Neutrophil (primary cell): ENCODE measurements at regions not wholly inside any gene's neighbourhood (a gene's known extent, or its start where the extent isn't known, plus 50 kb on each side); places are given as distances from the start of the nearest gene placed in this dataset.

ENCODE experiments used
- H3K27ac ChIP-seq: fragments of 200-600 bp; sonication (generic); 2 replicates; pipeline ENCODE4 v1.5.1; 2016; ENCODE audit warnings: mild to moderate bottlenecking, moderate library complexity
- H3K27me3 ChIP-seq: fragments of 200-600 bp; sonication (generic); 2 replicates; pipeline ENCODE4 v1.6.0; 2016; ENCODE audit warnings: mild to moderate bottlenecking
- H3K36me3 ChIP-seq: fragments of 200-600 bp; sonication (generic); 2 replicates; pipeline ENCODE4 v1.5.1; 2017
- H3K4me1 ChIP-seq, 2 experiments: fragments of 200-600 bp in 1 of 2; sonication (generic) in 1 of 2; 1 replicate in 1 of 2; 2 replicates in 1 of 2; pipeline versions ENCODE4 v1.5.1 to v1.6.1; 2013 to 2016; ENCODE audit warnings: low read depth in 1 of 2, low read length in 1 of 2, mild to moderate bottlenecking in 1 of 2, moderate library complexity in 1 of 2; ENCODE audit not compliant: control insufficient read depth in 1 of 2, insufficient read depth in 1 of 2
- H3K4me3 ChIP-seq, 2 experiments: fragments of 200-600 bp in 1 of 2; sonication (generic) in 1 of 2; 1 replicate in 1 of 2; 2 replicates in 1 of 2; pipeline ENCODE4 v1.5.1; 2013 to 2016; ENCODE audit warnings: low read depth in 1 of 2, low read length in 1 of 2, mild to moderate bottlenecking in 1 of 2, moderate library complexity in 1 of 2
- H3K9me3 ChIP-seq: fragments of 200-600 bp; sonication (generic); 2 replicates; pipeline ENCODE4 v1.5.1; 2016
- CTCF ChIP-seq: fragments of 200-600 bp; sonication (generic); IDR thresholded peaks from 2 replicates; pipeline ENCODE4 v1.5.1; 2016; ENCODE audit warnings: antibody characterized with exemption

GRCh38 chr5:66329078-66329477 lies 185.0 kb downstream of the SREK1 start:
- no peaks in the 10 kb centered on the region for H3K9me3 ChIP-seq
- TF ChIP-seq CTCF: no peak
- H3K4me1 ChIP-seq: no peaks in the 10 kb centered on the region
- H3K27me3 ChIP-seq: peaks cover 14% of the 10 kb centered on the region
- no peaks in the 10 kb centered on the region for H3K36me3 ChIP-seq
- H3K4me3 ChIP-seq: no peak overlapping the region
- H3K27ac ChIP-seq: no peak overlapping the region

DNA sequence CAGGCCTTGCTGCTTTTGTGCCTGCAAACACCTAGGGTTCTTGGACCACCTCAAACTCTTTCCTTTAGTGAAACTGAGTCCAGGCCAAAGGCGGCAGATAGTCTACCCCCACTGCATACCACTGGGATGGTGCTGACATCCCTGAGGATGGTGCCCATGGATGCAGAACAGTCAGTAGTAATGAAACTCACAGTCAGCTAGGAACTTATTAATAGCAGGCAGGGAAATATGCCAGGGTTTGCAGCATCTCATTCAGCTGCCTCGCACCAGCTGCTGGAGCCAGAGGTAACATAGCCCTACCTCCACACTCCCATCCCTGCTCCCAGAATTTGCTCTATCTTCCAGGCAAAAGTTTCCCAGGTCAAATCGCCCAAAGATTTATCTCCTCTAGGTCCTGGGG lies 189.1 kb downstream of the SREK1 start:
- no peak for TF ChIP-seq CTCF
- Histone ChIP-seq H3K27ac (no peak overlapping the region), H3K4me3 (no peak overlapping the region), H3K36me3 (no peaks in the 10 kb centered on the region), H3K4me1 (no peaks in the 10 kb centered on the region), H3K27me3 (peaks cover 37% of the 10 kb centered on the region), H3K9me3 (no peaks in the 10 kb centered on the region)

DNA sequence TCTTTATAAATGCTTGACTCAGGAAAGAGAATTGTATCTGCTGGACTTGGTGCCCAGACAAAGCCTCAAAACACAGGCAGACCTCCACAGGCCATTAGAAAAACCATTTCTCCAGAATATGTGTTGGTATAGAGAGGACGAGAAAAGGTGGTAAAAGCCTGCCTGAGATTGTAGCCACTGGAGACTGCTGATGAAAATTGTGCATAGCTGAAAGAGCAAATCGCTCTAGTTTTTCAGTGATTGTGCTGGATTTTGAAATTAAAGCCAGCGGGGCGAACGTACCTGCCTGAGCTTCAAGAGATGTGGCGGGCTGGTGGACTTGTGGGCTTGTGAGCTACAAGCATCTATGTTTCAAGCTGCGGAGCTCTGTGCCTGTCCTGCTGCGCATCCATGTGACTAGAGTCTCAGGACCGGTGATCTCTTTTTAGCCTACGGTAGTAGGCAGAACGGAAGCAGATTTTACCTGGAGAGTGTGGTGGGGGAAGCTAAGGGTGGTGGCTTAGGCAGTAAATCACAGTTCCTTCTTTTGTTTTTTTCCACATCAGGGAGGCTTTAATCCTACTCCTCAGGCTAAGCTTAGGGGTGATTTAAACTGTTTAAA lies 193.6 kb downstream of the SREK1 start:
- TF ChIP-seq CTCF: no peak
- peaks cover 45% of the 10 kb centered on the region for H3K27me3 ChIP-seq

DNA sequence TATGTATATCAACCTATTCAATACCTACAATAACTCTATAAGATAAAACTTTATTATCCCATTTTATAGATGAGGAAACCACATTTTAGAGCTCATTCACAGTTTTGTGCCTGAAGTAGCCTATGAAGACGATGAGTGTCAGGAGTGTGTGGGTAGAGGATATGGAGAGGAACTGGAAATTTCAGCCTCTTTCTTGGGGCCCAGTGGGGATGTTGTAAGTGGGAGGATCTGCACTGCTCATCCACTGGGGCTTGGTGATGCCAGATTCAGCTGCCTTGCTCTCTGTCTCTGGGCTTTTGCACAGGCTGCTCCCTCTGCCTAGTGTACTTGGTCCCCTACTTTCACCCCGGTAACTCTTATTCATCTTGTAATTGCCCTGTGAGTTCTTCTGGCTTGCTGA lies 194.7 kb downstream of the SREK1 start:
- Histone ChIP-seq H3K36me3 (no peaks in the 10 kb centered on the region), H3K27ac (no peak overlapping the region), H3K4me3 (no peak overlapping the region), H3K9me3 (no peaks in the 10 kb centered on the region), H3K27me3 (peaks cover 37% of the 10 kb centered on the region), H3K4me1 (peaks cover 0 to 4% of the 10 kb centered on the region in 2 experiments)
- no peak for TF ChIP-seq CTCF

More for the DNA sequence above, 193.6 kb downstream of the SREK1 start:
- Histone ChIP-seq H3K9me3 (no peaks in the 10 kb centered on the region), H3K36me3 (no peaks in the 10 kb centered on the region), H3K27ac (no peak overlapping the region), H3K4me3 (no peak overlapping the region), H3K4me1 (peaks cover 0 to 4% of the 10 kb centered on the region in 2 experiments)

- no peaks in the 10 kb centered on the region for H3K36me3 ChIP-seq
- no peak overlapping the region for H3K4me3 ChIP-seq
- peaks cover 0 to 4% of the 10 kb centered on the region in 2 experiments for H3K4me1 ChIP-seq
- no peak for TF ChIP-seq CTCF
- H3K27me3 ChIP-seq: peaks cover 35% of the 10 kb centered on the region
- no peak overlapping the region for H3K27ac ChIP-seq
- H3K9me3 ChIP-seq: no peaks in the 10 kb centered on the region
Measured at GRCh38 chr5:66339896-66340295, 195.8 kb downstream of the SREK1 start.
